ENCODE measurements at regions not wholly inside any gene's neighbourhood (a gene's known extent, or its start where the extent isn't known, plus 50 kb on each side); places are given as distances from the start of the nearest gene placed in this dataset.

GRCh38 chr22:49073873-49074417 is 753.7 kb downstream of the BRD1 start:
- DNase-seq, result no peak

GRCh38 chr22:49072996-49073645 is 754.6 kb downstream of the BRD1 start:
- DNase-seq, result no peak

GRCh38 chr22:49070501-49070900 is 757.2 kb downstream of the BRD1 start:
- DNase-seq, result no peak

- DNase-seq, result no peak
These were observed 758.7 kb downstream of the BRD1 start for GRCh38 chr22:49068861-49069500.

- no peak for DNase-seq
These were observed 760.2 kb downstream of the BRD1 start for GRCh38 chr22:49067504-49067903.

GRCh38 chr22:49066619-49067018 is 761.1 kb downstream of the BRD1 start:
- DNase-seq, result no peak

GRCh38 chr22:49064836-49065235 is 762.8 kb downstream of the BRD1 start:
- no peak for DNase-seq

- no peak for DNase-seq
These were observed 764.2 kb downstream of the BRD1 start for GRCh38 chr22:49063545-49063890.

- DNase-seq, result no peak
These were observed 764.7 kb downstream of the BRD1 start for GRCh38 chr22:49062802-49063544.

- no peak for DNase-seq
These were observed 765.4 kb downstream of the BRD1 start for GRCh38 chr22:49062155-49062801.

- no peak for DNase-seq
These were observed 769.8 kb downstream of the BRD1 start for GRCh38 chr22:49057910-49058309.

- DNase-seq, result no peak
These were observed 771.4 kb downstream of the BRD1 start for GRCh38 chr22:49056301-49056700.

- DNase-seq, result no peak
These were observed 772.3 kb downstream of the BRD1 start for GRCh38 chr22:49055406-49055805.

- DNase-seq, result no peak
These were observed 774.1 kb downstream of the BRD1 start for GRCh38 chr22:49053578-49053977.

- no peak for DNase-seq
These were observed 775.1 kb downstream of the BRD1 start for GRCh38 chr22:49052560-49052959.

- DNase-seq, result peak; percentile 26
These were observed 775.6 kb downstream of the BRD1 start for GRCh38 chr22:49052023-49052538.

GRCh38 chr22:49051491-49052022 is 776.1 kb downstream of the BRD1 start:
- no peak for DNase-seq

- DNase-seq, result no peak
These were observed 778.0 kb downstream of the BRD1 start for GRCh38 chr22:49049691-49050090.

GRCh38 chr22:49048591-49048990 is 779.1 kb downstream of the BRD1 start:
- no peak for DNase-seq

GRCh38 chr22:49047447-49047846 is 780.2 kb downstream of the BRD1 start:
- DNase-seq, result no peak

- no peak for DNase-seq
These were observed 780.9 kb downstream of the BRD1 start for GRCh38 chr22:49046546-49047361.

- no peak for DNase-seq
These were observed 781.6 kb downstream of the BRD1 start for GRCh38 chr22:49046000-49046545.
